WTC11 (cell line): ENCODE measurements at regions not wholly inside any gene's neighbourhood (a gene's known extent, or its start where the extent isn't known, plus 50 kb on each side); places are given as distances from the start of the nearest gene placed in this dataset.

ENCODE experiments used
- CTCF ChIP-seq: fragments of 200-600 bp; IDR thresholded peaks from 2 replicates; pipeline ENCODE4 v1.8.0; 2022; ENCODE audit warnings: antibody characterized with exemption
- FOXK1 ChIP-seq: sonication (generic); formaldehyde crosslinking; IDR thresholded peaks from 2 replicates; pipeline ENCODE4 v1.8.0; 2022; ENCODE audit warnings: mild to moderate bottlenecking, moderate library complexity, missing genetic modification reagents
- TEAD4 ChIP-seq: sonication (generic); formaldehyde crosslinking; IDR thresholded peaks from 2 replicates; pipeline ENCODE4 v1.8.0; 2022; ENCODE audit warnings: mild to moderate bottlenecking, missing genetic modification reagents

GRCh38 chr3:118543832-118544231 is 490.8 kb downstream of the IGSF11 start:
- TF ChIP-seq FOXK1 (CRISPR knock-in tag) (no peak), TEAD4 (CRISPR knock-in tag) (no peak), CTCF (no peak)
